ENCODE measurements at regions not wholly inside any gene's neighbourhood (a gene's known extent, or its start where the extent isn't known, plus 50 kb on each side); places are given as distances from the start of the nearest gene placed in this dataset.

DNA sequence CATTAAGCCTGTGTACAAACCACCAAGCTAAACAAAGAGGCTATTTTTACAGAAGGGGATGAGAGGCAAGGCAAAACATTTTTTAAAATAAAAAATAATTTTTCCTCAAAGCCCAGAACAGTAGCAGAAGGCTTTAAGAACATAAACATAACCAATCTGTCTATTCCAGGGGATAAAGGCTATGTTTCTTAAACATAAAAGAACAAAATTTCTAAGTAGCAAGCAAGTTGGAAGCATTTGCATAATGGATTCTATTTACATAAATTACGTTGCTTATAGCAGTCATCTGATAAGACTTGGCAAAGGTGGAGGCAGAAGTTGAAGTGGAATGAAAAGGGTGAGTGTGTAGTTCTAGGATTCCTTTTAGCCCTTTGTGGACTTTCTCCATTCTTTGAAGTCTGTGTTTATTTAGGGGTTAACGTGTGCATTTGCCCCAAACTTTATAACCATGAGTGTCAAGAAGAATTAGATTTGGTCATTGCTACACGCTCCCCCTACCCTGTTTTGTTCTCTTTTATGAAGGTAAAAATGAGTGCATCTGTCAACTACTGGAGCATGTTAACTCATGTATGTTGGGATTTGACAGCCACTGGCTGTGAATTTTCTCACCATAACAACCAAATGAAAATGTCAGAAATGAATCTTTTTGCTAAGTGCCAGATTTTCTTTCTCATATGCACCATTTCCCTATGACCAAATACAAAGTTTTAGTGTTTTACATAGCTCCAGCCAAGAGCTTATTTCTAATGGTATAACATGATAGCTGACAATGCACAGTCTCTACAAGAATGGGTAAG, 378.4 kb upstream of the IGFBP7 start:
- TF ChIP-seq, protein P1, sequence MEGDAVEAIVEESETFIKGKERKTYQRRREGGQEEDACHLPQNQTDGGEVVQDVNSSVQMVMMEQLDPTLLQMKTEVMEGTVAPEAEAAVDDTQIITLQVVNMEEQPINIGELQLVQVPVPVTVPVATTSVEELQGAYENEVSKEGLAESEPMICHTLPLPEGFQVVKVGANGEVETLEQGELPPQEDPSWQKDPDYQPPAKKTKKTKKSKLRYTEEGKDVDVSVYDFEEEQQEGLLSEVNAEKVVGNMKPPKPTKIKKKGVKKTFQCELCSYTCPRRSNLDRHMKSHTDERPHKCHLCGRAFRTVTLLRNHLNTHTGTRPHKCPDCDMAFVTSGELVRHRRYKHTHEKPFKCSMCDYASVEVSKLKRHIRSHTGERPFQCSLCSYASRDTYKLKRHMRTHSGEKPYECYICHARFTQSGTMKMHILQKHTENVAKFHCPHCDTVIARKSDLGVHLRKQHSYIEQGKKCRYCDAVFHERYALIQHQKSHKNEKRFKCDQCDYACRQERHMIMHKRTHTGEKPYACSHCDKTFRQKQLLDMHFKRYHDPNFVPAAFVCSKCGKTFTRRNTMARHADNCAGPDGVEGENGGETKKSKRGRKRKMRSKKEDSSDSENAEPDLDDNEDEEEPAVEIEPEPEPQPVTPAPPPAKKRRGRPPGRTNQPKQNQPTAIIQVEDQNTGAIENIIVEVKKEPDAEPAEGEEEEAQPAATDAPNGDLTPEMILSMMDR (IDR thresholded peaks at IDR 0.05): no peak
- TF ChIP-seq ZFX (IDR thresholded peaks at IDR 0.05; ENCODE audit: borderline replicate concordance): no peak

Measured in 22Rv1 (cell line).